Ishikawa (cell line): ENCODE measurements at regions not wholly inside any gene's neighbourhood (a gene's known extent, or its start where the extent isn't known, plus 50 kb on each side); places are given as distances from the start of the nearest gene placed in this dataset.

Source experiments
- CEBPB ChIP-seq: IDR thresholded peaks from 2 replicates; pipeline ENCODE4 v1.6.1; 2012
- CREB1 ChIP-seq: IDR thresholded peaks from 2 replicates; pipeline ENCODE4 v1.6.1; 2012; ENCODE audit warnings: low read depth
- EP300 ChIP-seq: IDR thresholded peaks from 2 replicates; pipeline ENCODE4 v1.6.1; 2012; ENCODE audit warnings: borderline replicate concordance
- YY1 ChIP-seq: IDR thresholded peaks from 2 replicates; pipeline ENCODE4 v1.6.1; 2012; ENCODE audit warnings: low read depth

GRCh38 chr4:137825505-137825904, 293.2 kb upstream of the PCDH18 start:
- TF ChIP-seq CEBPB (no peak), EP300 (no peak), CREB1 (no peak), YY1 (no peak)
